Caco-2 (cell line): ENCODE measurements at regions not wholly inside any gene's neighbourhood (a gene's known extent, or its start where the extent isn't known, plus 50 kb on each side); places are given as distances from the start of the nearest gene placed in this dataset.

Source experiments
- BruUV-seq: library from RNA; stranded (reverse); fragments of 400-500 nt; replicated peaks from 2 replicates; lab custom pipeline; 2021; lab: Mats Ljungman, UMichigan
- CTCF ChIA-PET: fragments of 300-600 bp; sonication (Branson Sonifier 250); formaldehyde crosslinking; loops from one replicate; lab custom pipeline; 2022; ENCODE audit warnings: antibody characterized with exemption; lab: Charles Lee
- POLR2A ChIA-PET: fragments of 300-600 bp; sonication (Branson Sonifier 250); formaldehyde crosslinking; loops from one replicate; lab custom pipeline; 2022; ENCODE audit warnings: antibody characterized with exemption; lab: Charles Lee
- DNase-seq, 2 experiments: peaks; one replicate each; pipeline versions ENCODE4 v3.0.0 to v3.0.0-alpha.2; 2020 to 2022
- H3K27me3 ChIP-seq: replicated peaks from 2 replicates; pipeline ENCODE4 v1.6.0; 2011; ENCODE audit warnings: low read length; ENCODE audit not compliant: control insufficient read depth, insufficient read depth
- H3K36me3 ChIP-seq: 2 replicates; pipeline ENCODE4 v1.5.1; 2011; ENCODE audit warnings: low read length; ENCODE audit not compliant: control insufficient read depth, insufficient read depth
- H3K4me1 ChIP-seq: fragments of 250-450 bp; sonication (Bioruptor Pico); 2 replicates; pipeline ENCODE4 v1.5.1; 2020; ENCODE audit warnings: mild to moderate bottlenecking
- H3K4me3 ChIP-seq: 2 replicates; pipeline ENCODE4 v1.5.1; 2011; ENCODE audit warnings: low read depth, mild to moderate bottlenecking, control low read depth, low read length
- H3K9me3 ChIP-seq: fragments of 250-450 bp; sonication (Bioruptor Pico); 2 replicates; pipeline ENCODE4 v1.5.1; 2020; ENCODE audit warnings: mild to moderate bottlenecking, moderate library complexity
- H3K27ac Mint-ChIP-seq: one replicate; pipeline ENCODE4 v1.8.0; 2022; ENCODE audit warnings: mixed read lengths; ENCODE audit not compliant: unreplicated experiment
- H3K27me3 Mint-ChIP-seq: one replicate; pipeline ENCODE4 v1.8.0; 2022; ENCODE audit warnings: mixed read lengths; ENCODE audit not compliant: insufficient read depth, unreplicated experiment
- H3K36me3 Mint-ChIP-seq: one replicate; pipeline ENCODE4 v1.8.0; 2022; ENCODE audit warnings: mild to moderate bottlenecking, mixed read lengths; ENCODE audit not compliant: insufficient read depth, unreplicated experiment
- H3K4me1 Mint-ChIP-seq: one replicate; pipeline ENCODE4 v1.8.0; 2022; ENCODE audit warnings: low read depth, mixed read lengths; ENCODE audit not compliant: unreplicated experiment
- H3K4me3 Mint-ChIP-seq: one replicate; pipeline ENCODE4 v1.8.0; 2022; ENCODE audit warnings: mild to moderate bottlenecking, moderate library complexity, mixed read lengths; ENCODE audit not compliant: unreplicated experiment
- H3K9me3 Mint-ChIP-seq: one replicate; pipeline ENCODE4 v1.8.0; 2022; ENCODE audit warnings: mixed read lengths; ENCODE audit not compliant: unreplicated experiment
- CTCF ChIP-seq, 2 experiments: fragments of 200-600 bp in 1 of 2; IDR thresholded peaks; 1 replicate in 1 of 2; 2 replicates in 1 of 2; pipeline versions ENCODE4 v1.5.1 to v1.8.0; 2011 to 2022; ENCODE audit warnings: antibody characterized with exemption in 1 of 2, control low read depth in 1 of 2, inconsistent platforms in 1 of 2, low read depth in 1 of 2, low read length in 1 of 2, mild to moderate bottlenecking in 1 of 2, moderate library complexity in 1 of 2; ENCODE audit not compliant: insufficient read depth in 1 of 2, severe bottlenecking in 1 of 2, unreplicated experiment in 1 of 2
- intact Hi-C: fragments of 100-400 bp; cut with micrococcal nuclease; formaldehyde crosslinking; loops from one replicate; pipeline ENCODE4 v1.10.0; 2022; ENCODE audit not compliant: unreplicated experiment

- intact Hi-C loops, result no loop called here
- no peak for TF ChIP-seq CTCF (IDR thresholded peaks at IDR 0.05; ENCODE audit: insufficient read depth in 1 of 2, low read depth in 1 of 2, low read length in 1 of 2, severe bottlenecking in 1 of 2, unreplicated experiment in 1 of 2)
- Histone ChIP-seq H3K9me3 (no peaks in the 10 kb centered on the region), H3K4me3 (no peak overlapping the region), H3K36me3 (no peaks in the 10 kb centered on the region), H3K27me3 (peaks cover 2% of the 10 kb centered on the region; the same call in 1 of the 2 replicates), H3K4me1 (no peaks in the 10 kb centered on the region)
- H3K27ac Mint-ChIP-seq, result no peak overlapping the region
- CTCF ChIA-PET, result no interaction called here
- H3K9me3 Mint-ChIP-seq, result no peaks in the 10 kb centered on the region
- POLR2A ChIA-PET, result no interaction called here
- no peaks in the 10 kb centered on the region for H3K36me3 Mint-ChIP-seq
- BruUV-seq, result no TSS peak
- H3K4me1 Mint-ChIP-seq, result no peaks in the 10 kb centered on the region
- no peak for DNase-seq
- H3K27me3 Mint-ChIP-seq, result peaks cover 6% of the 10 kb centered on the region
- no peak overlapping the region for H3K4me3 Mint-ChIP-seq
Observed at GRCh38 chr3:59535791-59536221, 486.0 kb upstream of the CFAP20DC start.

- H3K4me1 ChIP-seq, result no peaks in the 10 kb centered on the region
- H3K4me3 Mint-ChIP-seq, result no peak overlapping the region
- intact Hi-C loops, result no loop called here
- H3K9me3 ChIP-seq, result no peaks in the 10 kb centered on the region
- BruUV-seq, result no TSS peak
- H3K27me3 ChIP-seq, result peaks cover 2% of the 10 kb centered on the region; the same call in 1 of the 2 replicates
- no peaks in the 10 kb centered on the region for H3K9me3 Mint-ChIP-seq
- H3K36me3 ChIP-seq, result no peaks in the 10 kb centered on the region
- peaks cover 5% of the 10 kb centered on the region for H3K27me3 Mint-ChIP-seq
- H3K4me1 Mint-ChIP-seq, result no peaks in the 10 kb centered on the region
- DNase-seq, result no peak
- POLR2A ChIA-PET, result no interaction called here
- no peak overlapping the region for H3K4me3 ChIP-seq
- H3K36me3 Mint-ChIP-seq, result no peaks in the 10 kb centered on the region
- no peak for TF ChIP-seq CTCF (IDR thresholded peaks at IDR 0.05; ENCODE audit: insufficient read depth in 1 of 2, low read depth in 1 of 2, low read length in 1 of 2, severe bottlenecking in 1 of 2, unreplicated experiment in 1 of 2)
- CTCF ChIA-PET, result no interaction called here
- no peak overlapping the region for H3K27ac Mint-ChIP-seq
Observed at GRCh38 chr3:59531994-59532393, 482.2 kb upstream of the CFAP20DC start.

- intact Hi-C loops, result no loop called here
Observed at GRCh38 chr3:59531066-59531745, 481.4 kb upstream of the CFAP20DC start.

More at GRCh38 chr3:59531066-59531745, 481.4 kb upstream of the CFAP20DC start:
- BruUV-seq, result no TSS peak
- CTCF ChIA-PET, result no interaction called here
- Histone ChIP-seq H3K36me3 (no peaks in the 10 kb centered on the region), H3K27me3 (peaks cover 2% of the 10 kb centered on the region; the same call in 1 of the 2 replicates), H3K9me3 (no peaks in the 10 kb centered on the region), H3K4me1 (no peaks in the 10 kb centered on the region), H3K4me3 (no peak overlapping the region)
- H3K9me3 Mint-ChIP-seq, result no peaks in the 10 kb centered on the region
- DNase-seq, result no peak
- H3K4me1 Mint-ChIP-seq, result no peaks in the 10 kb centered on the region
- H3K27ac Mint-ChIP-seq, result no peak overlapping the region
- TF ChIP-seq CTCF (IDR thresholded peaks at IDR 0.05; ENCODE audit: insufficient read depth in 1 of 2, low read depth in 1 of 2, low read length in 1 of 2, severe bottlenecking in 1 of 2, unreplicated experiment in 1 of 2), result no peak
- H3K27me3 Mint-ChIP-seq, result peaks cover 7% of the 10 kb centered on the region
- H3K4me3 Mint-ChIP-seq, result no peak overlapping the region
- H3K36me3 Mint-ChIP-seq, result no peaks in the 10 kb centered on the region
- POLR2A ChIA-PET, result no interaction called here
